ENCODE measurements at regions not wholly inside any gene's neighbourhood (a gene's known extent, or its start where the extent isn't known, plus 50 kb on each side); places are given as distances from the start of the nearest gene placed in this dataset.

DNA sequence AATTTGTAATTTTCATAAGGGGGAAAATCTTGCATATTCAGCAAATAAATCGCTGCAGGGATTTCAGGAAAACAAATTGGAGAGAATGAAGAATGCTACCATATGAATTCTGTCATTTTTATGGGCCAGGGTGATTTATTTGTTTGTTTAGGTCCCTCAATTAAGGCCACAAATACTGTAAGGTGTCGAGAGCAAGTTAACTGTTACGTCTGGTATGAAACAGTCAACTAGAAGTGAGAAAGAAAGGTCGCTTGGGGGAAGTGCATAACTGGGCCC, 166.9 kb upstream of the TSHZ2 start:
- no peak for TF ChIP-seq CTCF (IDR thresholded peaks at IDR 0.05)
- no peak for TF ChIP-seq EP300 (IDR thresholded peaks at IDR 0.05)
- TF ChIP-seq POLR2A (IDR thresholded peaks at IDR 0.05) = no peak
- no peak for TF ChIP-seq POLR2AphosphoS5 (IDR thresholded peaks at IDR 0.05)
